Neural cell (in vitro differentiated cells): ENCODE measurements at regions not wholly inside any gene's neighbourhood (a gene's known extent, or its start where the extent isn't known, plus 50 kb on each side); places are given as distances from the start of the nearest gene placed in this dataset.

Experiments
- H2AFZ ChIP-seq: fragments of 200-600, 300-800 bp; sonication (generic), shearing (Covaris generic); 2 replicates; pipeline ENCODE4 v1.6.0; 2014; ENCODE audit warnings: low read depth, mild to moderate bottlenecking, antibody characterized with exemption, low read length, moderate library complexity
- H3F3A ChIP-seq: fragments of 200-600 bp; shearing (Covaris generic); 2 replicates; pipeline ENCODE4 v1.6.1; 2016; ENCODE audit warnings: mild to moderate bottlenecking, moderate library complexity, mixed read lengths, antibody characterized with exemption, low read length; ENCODE audit not compliant: insufficient read depth, poor library complexity, severe bottlenecking
- H3K27ac ChIP-seq: fragments of 200-600, 300-800 bp; sonication (generic), shearing (Covaris generic); 2 replicates; pipeline ENCODE4 v1.5.1; 2014; ENCODE audit warnings: mild to moderate bottlenecking, low read length, moderate library complexity
- H3K27me3 ChIP-seq: fragments of 300-800, 200-600 bp; sonication (generic), shearing (Covaris generic); 2 replicates; pipeline ENCODE4 v1.6.0; 2014; ENCODE audit warnings: mild to moderate bottlenecking, low read depth, low read length, moderate library complexity; ENCODE audit not compliant: insufficient read depth
- H3K36me3 ChIP-seq: fragments of 300-800, 200-600 bp; sonication (generic), shearing (Covaris generic); 2 replicates; pipeline ENCODE4 v1.5.1; 2014; ENCODE audit warnings: mild to moderate bottlenecking, antibody characterized with exemption, low read length, moderate library complexity; ENCODE audit not compliant: insufficient read depth
- H3K4me2 ChIP-seq: fragments of 300-800, 200-600 bp; sonication (generic), shearing (Covaris generic); 2 replicates; pipeline ENCODE4 v1.6.0; 2014; ENCODE audit warnings: mild to moderate bottlenecking, low read length
- H3K4me3 ChIP-seq: fragments of 300-800, 200-600 bp; sonication (generic), shearing (Covaris generic); 2 replicates; pipeline ENCODE4 v1.5.1; 2014; ENCODE audit warnings: mild to moderate bottlenecking, low read length, moderate library complexity
- H3K79me2 ChIP-seq: fragments of 200-600 bp; shearing (Covaris generic); replicated peaks from 2 replicates; pipeline ENCODE4 v1.6.0; 2014; ENCODE audit warnings: mild to moderate bottlenecking, low read length, moderate library complexity; ENCODE audit not compliant: insufficient read depth
- H3K9ac ChIP-seq: fragments of 300-800, 200-600 bp; sonication (generic), shearing (Covaris generic); 2 replicates; pipeline ENCODE4 v1.6.1; 2016; ENCODE audit warnings: mild to moderate bottlenecking, low read length, mixed read lengths
- H3K9me2 ChIP-seq: fragments of 200-600 bp; shearing (Covaris generic); 2 replicates; pipeline ENCODE4 v1.6.1; 2016; ENCODE audit warnings: mild to moderate bottlenecking, low read length, mixed read lengths; ENCODE audit not compliant: insufficient read depth
- H3K9me3 ChIP-seq: fragments of 200-600, 300-800 bp; sonication (generic), shearing (Covaris generic); 2 replicates; pipeline ENCODE4 v1.6.1; 2016; ENCODE audit warnings: mild to moderate bottlenecking, mixed run types, low read length, moderate library complexity, mixed read lengths
- H4K20me1 ChIP-seq: fragments of 200-600 bp; shearing (Covaris generic); 2 replicates; pipeline ENCODE4 v1.6.1; 2016; ENCODE audit warnings: mild to moderate bottlenecking, mixed run types; ENCODE audit not compliant: insufficient read depth
- CTCF ChIP-seq: fragments of 450-650 bp; IDR thresholded peaks from 2 replicates; pipeline ENCODE4 v1.5.1; 2014; ENCODE audit warnings: antibody characterized with exemption, mild to moderate bottlenecking, moderate library complexity; ENCODE audit not compliant: poor library complexity, severe bottlenecking
- EP300 ChIP-seq: fragments of 450-650 bp; conservative IDR thresholded peaks from 2 replicates; pipeline ENCODE4 v1.6.1; 2014; ENCODE audit warnings: antibody characterized with exemption, mild to moderate bottlenecking, moderate library complexity; ENCODE audit not compliant: poor library complexity, severe bottlenecking
- EZH2 ChIP-seq: fragments of 200-600, 300-800 bp; shearing (Covaris generic), sonication (generic); IDR thresholded peaks from 2 replicates; pipeline ENCODE4 v1.6.1; 2014; ENCODE audit warnings: antibody characterized with exemption, low read length, borderline replicate concordance, mild to moderate bottlenecking; ENCODE audit not compliant: insufficient read depth, poor library complexity, severe bottlenecking
- MXI1 ChIP-seq: fragments of 450-650 bp; conservative IDR thresholded peaks from 2 replicates; pipeline ENCODE4 v1.6.1; 2014; ENCODE audit warnings: antibody characterized with exemption, mild to moderate bottlenecking; ENCODE audit not compliant: poor library complexity, severe bottlenecking
- POLR2AphosphoS5 ChIP-seq: IDR thresholded peaks from 2 replicates; pipeline ENCODE4 v1.6.1; 2012
- RAD21 ChIP-seq: fragments of 450-650 bp; conservative IDR thresholded peaks from 2 replicates; pipeline ENCODE4 v1.6.1; 2014; ENCODE audit warnings: antibody characterized with exemption, mild to moderate bottlenecking, moderate library complexity
- REST ChIP-seq: IDR thresholded peaks from 2 replicates; pipeline ENCODE4 v1.6.1; 2012; ENCODE audit warnings: borderline replicate concordance
- SMC3 ChIP-seq: fragments of 450-650 bp; conservative IDR thresholded peaks from 2 replicates; pipeline ENCODE4 v1.6.1; 2014; ENCODE audit warnings: antibody characterized with exemption, mild to moderate bottlenecking, moderate library complexity; ENCODE audit not compliant: poor library complexity
- TAF1 ChIP-seq: IDR thresholded peaks from 2 replicates; pipeline ENCODE4 v1.6.1; 2012; ENCODE audit warnings: low read depth

- H3K9me2 ChIP-seq = no peaks in the 10 kb centered on the region
- no peak for TF ChIP-seq REST
- no peak overlapping the region for H3K4me2 ChIP-seq
- H3K79me2 ChIP-seq = no peaks in the 10 kb centered on the region
- no peaks in the 10 kb centered on the region for H4K20me1 ChIP-seq
- H3K36me3 ChIP-seq = no peaks in the 10 kb centered on the region
- no peaks in the 10 kb centered on the region for H3F3A ChIP-seq
- H3K4me3 ChIP-seq = no peak overlapping the region
- H2AFZ ChIP-seq = no peak overlapping the region
- H3K9ac ChIP-seq = no peak overlapping the region
- H3K9me3 ChIP-seq = no peaks in the 10 kb centered on the region
- no peaks in the 10 kb centered on the region for H3K27me3 ChIP-seq
- H3K27ac ChIP-seq = no peak overlapping the region
Observed at GRCh38 chr6:67615796-67616195, 1019.3 kb upstream of the ADGRB3 start.

- no peaks in the 10 kb centered on the region for H4K20me1 ChIP-seq
- H2AFZ ChIP-seq = no peak overlapping the region
- TF ChIP-seq RAD21 = no peak
- no peak for TF ChIP-seq POLR2AphosphoS5
- no peak for TF ChIP-seq REST
- no peak for TF ChIP-seq TAF1
- no peak for TF ChIP-seq SMC3
- TF ChIP-seq CTCF = no peak
- no peak for TF ChIP-seq EP300
- TF ChIP-seq MXI1 = no peak
- no peak for TF ChIP-seq EZH2
- H3K9me3 ChIP-seq = no peaks in the 10 kb centered on the region
- H3K36me3 ChIP-seq = no peaks in the 10 kb centered on the region
- H3K27me3 ChIP-seq = no peaks in the 10 kb centered on the region
- no peaks in the 10 kb centered on the region for H3K79me2 ChIP-seq
- H3K9me2 ChIP-seq = no peaks in the 10 kb centered on the region
- H3F3A ChIP-seq = no peaks in the 10 kb centered on the region
- no peak overlapping the region for H3K9ac ChIP-seq
- no peak overlapping the region for H3K27ac ChIP-seq
- no peak overlapping the region for H3K4me2 ChIP-seq
- no peak overlapping the region for H3K4me3 ChIP-seq
Observed at GRCh38 chr6:67608099-67608749, 1026.9 kb upstream of the ADGRB3 start.
